Activated CD4-positive, alpha-beta T cell treated with anti-CD3 and anti-CD28 coated beads, Interleukin-2, amount 10 ng/mL, durations not matched to agents 24 days and 14 days (primary cell): ENCODE measurements at regions not wholly inside any gene's neighbourhood (a gene's known extent, or its start where the extent isn't known, plus 50 kb on each side); places are given as distances from the start of the nearest gene placed in this dataset.

ENCODE experiments used
- DNase-seq: peaks from one replicate; pipeline ENCODE4 v3.0.0; 2022
- H3K27ac Mint-ChIP-seq: one replicate; pipeline ENCODE4 v1.8.0; 2022; ENCODE audit warnings: mild to moderate bottlenecking, mixed read lengths
- H3K27me3 Mint-ChIP-seq: one replicate; pipeline ENCODE4 v1.8.0; 2022; ENCODE audit warnings: mixed read lengths
- H3K36me3 Mint-ChIP-seq: one replicate; pipeline ENCODE4 v1.8.0; 2022; ENCODE audit warnings: low read depth, mild to moderate bottlenecking, mixed read lengths
- H3K4me1 Mint-ChIP-seq: one replicate; pipeline ENCODE4 v1.8.0; 2021; ENCODE audit warnings: mixed read lengths
- H3K4me3 Mint-ChIP-seq: one replicate; pipeline ENCODE4 v1.8.0; 2022; ENCODE audit warnings: mild to moderate bottlenecking, moderate library complexity, mixed read lengths
- H3K9me3 Mint-ChIP-seq: one replicate; pipeline ENCODE4 v1.8.0; 2021; ENCODE audit warnings: mixed read lengths
- intact Hi-C: fragments of 100-400 bp; cut with micrococcal nuclease; formaldehyde crosslinking; loops from one replicate; pipeline ENCODE4 v1.15.1; 2023

GRCh38 chr11:70885281-70886231 is 366.8 kb downstream of the SHANK2 start:
- H3K27me3 Mint-ChIP-seq: no peaks in the 10 kb centered on the region
- intact Hi-C loops: no loop called here

GRCh38 chr11:70886256-70886655 is 366.1 kb downstream of the SHANK2 start:
- Mint-ChIP-seq H3K4me1 (no peaks in the 10 kb centered on the region), H3K4me3 (no peak overlapping the region), H3K9me3 (no peaks in the 10 kb centered on the region), H3K27ac (no peak overlapping the region), H3K36me3 (no peaks in the 10 kb centered on the region), H3K27me3 (no peaks in the 10 kb centered on the region)
- intact Hi-C loops: no loop called here
- no peak for DNase-seq

More at GRCh38 chr11:70885281-70886231, 366.8 kb downstream of the SHANK2 start:
- no peak for DNase-seq
- no peaks in the 10 kb centered on the region for H3K4me1 Mint-ChIP-seq
- no peaks in the 10 kb centered on the region for H3K9me3 Mint-ChIP-seq
- H3K27ac Mint-ChIP-seq: no peak overlapping the region
- H3K36me3 Mint-ChIP-seq: no peaks in the 10 kb centered on the region
- no peak overlapping the region for H3K4me3 Mint-ChIP-seq

DNA sequence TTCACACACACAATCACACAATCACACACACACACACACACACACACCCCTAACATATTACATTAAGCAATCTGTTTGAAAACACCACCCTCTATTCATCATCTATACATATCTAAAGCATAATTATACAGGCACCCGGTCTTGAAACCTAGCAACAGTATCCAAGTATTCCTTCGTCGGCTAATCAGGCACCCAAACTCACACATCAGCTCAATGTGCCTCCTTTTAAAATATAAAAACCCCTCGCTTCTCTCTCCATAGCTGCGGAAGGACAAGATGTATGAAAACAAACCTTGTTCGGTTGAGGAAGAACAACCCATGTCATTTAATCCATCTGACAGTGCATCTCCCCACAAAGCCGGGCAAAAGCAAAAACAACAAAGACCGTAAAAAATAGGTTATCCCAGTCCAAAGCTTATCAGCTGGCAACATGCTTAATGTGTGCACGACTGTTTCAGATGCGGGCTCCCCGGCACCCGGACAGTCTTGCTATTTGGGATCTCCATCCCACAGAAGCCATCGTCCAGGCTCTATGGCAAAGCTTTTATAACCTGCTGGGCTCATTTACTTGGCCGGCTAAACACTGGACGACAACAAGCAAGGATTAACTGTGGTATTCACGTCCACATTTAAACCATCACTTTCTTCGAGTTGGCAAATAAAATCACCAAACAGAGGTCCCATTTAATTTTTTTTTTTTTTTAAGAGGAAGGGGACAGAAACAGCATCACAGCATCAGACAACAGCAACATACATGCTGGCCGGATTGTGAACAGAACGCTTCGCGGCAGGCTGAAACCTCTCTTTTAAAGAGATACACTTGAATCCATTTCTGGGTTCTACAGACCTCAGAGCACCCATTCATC is 365.5 kb downstream of the SHANK2 start:
- no peaks in the 10 kb centered on the region for H3K4me1 Mint-ChIP-seq
- DNase-seq: no peak
- H3K27me3 Mint-ChIP-seq: no peaks in the 10 kb centered on the region
- intact Hi-C loops: no loop called here
- no peak overlapping the region for H3K4me3 Mint-ChIP-seq
- no peak overlapping the region for H3K27ac Mint-ChIP-seq
- no peaks in the 10 kb centered on the region for H3K36me3 Mint-ChIP-seq
- no peaks in the 10 kb centered on the region for H3K9me3 Mint-ChIP-seq

DNA sequence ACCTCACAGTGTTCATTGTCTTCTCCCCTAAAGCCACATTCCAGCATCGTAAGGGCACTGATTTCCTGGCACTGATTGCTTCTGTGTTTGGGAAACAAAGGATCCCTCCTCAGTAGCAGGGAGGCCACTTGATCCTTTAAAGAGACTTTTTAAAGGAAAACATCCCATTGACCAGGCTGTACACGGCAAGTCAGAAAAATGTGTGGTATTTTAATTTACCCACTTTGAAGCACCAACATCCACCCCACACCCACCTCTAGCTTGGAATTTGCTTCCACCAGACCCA is 364.9 kb downstream of the SHANK2 start:
- no peaks in the 10 kb centered on the region for H3K27me3 Mint-ChIP-seq
- H3K4me1 Mint-ChIP-seq: no peaks in the 10 kb centered on the region
- H3K27ac Mint-ChIP-seq: no peak overlapping the region
- H3K36me3 Mint-ChIP-seq: no peaks in the 10 kb centered on the region
- DNase-seq: no peak
- H3K4me3 Mint-ChIP-seq: no peak overlapping the region
- intact Hi-C loops: no loop called here
- H3K9me3 Mint-ChIP-seq: no peaks in the 10 kb centered on the region

GRCh38 chr11:70888061-70888460 is 364.3 kb downstream of the SHANK2 start:
- H3K4me1 Mint-ChIP-seq: no peaks in the 10 kb centered on the region
- no peak for DNase-seq
- no peak overlapping the region for H3K27ac Mint-ChIP-seq
- H3K36me3 Mint-ChIP-seq: no peaks in the 10 kb centered on the region
- intact Hi-C loops: no loop called here
- no peak overlapping the region for H3K4me3 Mint-ChIP-seq
- no peaks in the 10 kb centered on the region for H3K27me3 Mint-ChIP-seq
- H3K9me3 Mint-ChIP-seq: no peaks in the 10 kb centered on the region

GRCh38 chr11:70889411-70889810 is 363.0 kb downstream of the SHANK2 start:
- Mint-ChIP-seq H3K4me1 (no peaks in the 10 kb centered on the region), H3K27ac (no peak overlapping the region), H3K9me3 (no peaks in the 10 kb centered on the region), H3K27me3 (no peaks in the 10 kb centered on the region), H3K4me3 (no peak overlapping the region), H3K36me3 (no peaks in the 10 kb centered on the region)
- intact Hi-C loops: no loop called here
- DNase-seq: no peak

- Mint-ChIP-seq H3K9me3 (no peaks in the 10 kb centered on the region), H3K27me3 (no peaks in the 10 kb centered on the region), H3K4me1 (no peaks in the 10 kb centered on the region), H3K4me3 (no peak overlapping the region), H3K27ac (no peak overlapping the region), H3K36me3 (no peaks in the 10 kb centered on the region)
- no peak for DNase-seq
- intact Hi-C loops: no loop called here
Measured at GRCh38 chr11:70891844-70892380, 360.5 kb downstream of the SHANK2 start.

DNA sequence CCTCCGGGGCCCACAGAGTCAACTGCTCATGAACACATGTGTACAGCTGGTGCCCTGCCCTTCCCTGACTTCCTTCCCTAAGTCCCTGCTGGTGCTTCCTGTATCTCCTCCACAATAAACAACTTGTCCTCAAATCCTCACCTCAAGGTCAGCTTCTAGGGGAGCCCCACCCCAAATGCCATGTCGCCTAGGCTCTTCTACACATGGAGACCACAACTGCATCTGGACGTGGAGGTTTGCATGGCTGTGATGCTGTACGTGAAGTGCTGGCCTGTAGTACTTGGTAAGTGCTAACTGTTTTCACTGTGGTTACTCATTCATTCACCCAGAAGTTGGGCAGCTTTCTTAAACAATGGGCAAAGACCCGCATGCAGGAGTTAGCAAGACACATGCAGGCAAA is 359.5 kb downstream of the SHANK2 start:
- intact Hi-C loops: no loop called here
- Mint-ChIP-seq H3K4me3 (no peak overlapping the region), H3K36me3 (no peaks in the 10 kb centered on the region), H3K4me1 (no peaks in the 10 kb centered on the region), H3K27me3 (no peaks in the 10 kb centered on the region), H3K27ac (no peak overlapping the region), H3K9me3 (no peaks in the 10 kb centered on the region)
- DNase-seq: no peak

- H3K9me3 Mint-ChIP-seq: no peaks in the 10 kb centered on the region
- no peaks in the 10 kb centered on the region for H3K4me1 Mint-ChIP-seq
- H3K4me3 Mint-ChIP-seq: no peak overlapping the region
- intact Hi-C loops: no loop called here
- H3K27ac Mint-ChIP-seq: no peak overlapping the region
- H3K36me3 Mint-ChIP-seq: no peaks in the 10 kb centered on the region
- no peaks in the 10 kb centered on the region for H3K27me3 Mint-ChIP-seq
- no peak for DNase-seq
Measured at GRCh38 chr11:70894566-70895365, 357.6 kb downstream of the SHANK2 start.

- intact Hi-C loops: no loop called here
- no peak for DNase-seq
- H3K27me3 Mint-ChIP-seq: no peaks in the 10 kb centered on the region
Measured at GRCh38 chr11:70895366-70895670, 357.1 kb downstream of the SHANK2 start.

GRCh38 chr11:70897429-70897828 is 354.9 kb downstream of the SHANK2 start:
- no peak for DNase-seq
- Mint-ChIP-seq H3K4me3 (no peak overlapping the region), H3K27me3 (no peaks in the 10 kb centered on the region), H3K9me3 (no peaks in the 10 kb centered on the region), H3K4me1 (no peaks in the 10 kb centered on the region), H3K36me3 (no peaks in the 10 kb centered on the region), H3K27ac (no peak overlapping the region)
- intact Hi-C loops: no loop called here

More at GRCh38 chr11:70895366-70895670, 357.1 kb downstream of the SHANK2 start:
- H3K4me3 Mint-ChIP-seq: no peak overlapping the region
- no peaks in the 10 kb centered on the region for H3K4me1 Mint-ChIP-seq
- H3K9me3 Mint-ChIP-seq: no peaks in the 10 kb centered on the region
- H3K27ac Mint-ChIP-seq: no peak overlapping the region
- H3K36me3 Mint-ChIP-seq: no peaks in the 10 kb centered on the region

- no peaks in the 10 kb centered on the region for H3K4me1 Mint-ChIP-seq
- DNase-seq: no peak
- intact Hi-C loops: no loop called here
- no peak overlapping the region for H3K27ac Mint-ChIP-seq
- H3K9me3 Mint-ChIP-seq: no peaks in the 10 kb centered on the region
- H3K36me3 Mint-ChIP-seq: no peaks in the 10 kb centered on the region
- no peak overlapping the region for H3K4me3 Mint-ChIP-seq
- H3K27me3 Mint-ChIP-seq: no peaks in the 10 kb centered on the region
Measured at GRCh38 chr11:70899616-70900015, 352.8 kb downstream of the SHANK2 start.

- no peaks in the 10 kb centered on the region for H3K36me3 Mint-ChIP-seq
- H3K9me3 Mint-ChIP-seq: no peaks in the 10 kb centered on the region
- no peaks in the 10 kb centered on the region for H3K27me3 Mint-ChIP-seq
- no peaks in the 10 kb centered on the region for H3K4me1 Mint-ChIP-seq
- no peak overlapping the region for H3K4me3 Mint-ChIP-seq
- intact Hi-C loops: no loop called here
- no peak overlapping the region for H3K27ac Mint-ChIP-seq
- no peak for DNase-seq
Measured at GRCh38 chr11:70900540-70900939, 351.8 kb downstream of the SHANK2 start.
